Activated T-helper 17 cell treated with anti-CD3 and anti-CD28 coated beads, Interleukin-2, amount 50 U/mL, for 72 hours (primary cell): ENCODE measurements at regions not wholly inside any gene's neighbourhood (a gene's known extent, or its start where the extent isn't known, plus 50 kb on each side); places are given as distances from the start of the nearest gene placed in this dataset.

Experiments
- ATAC-seq: fragments of 150-1000 bp; cut with Tn5 transposase; replicated peaks from 2 replicates; pipeline ENCODE4 v1.10.0; 2021; ENCODE audit warnings: mild to moderate bottlenecking, moderate library complexity
- H3K27ac Mint-ChIP-seq: one replicate; pipeline ENCODE4 v1.8.0; 2022; ENCODE audit warnings: mixed read lengths
- H3K27me3 Mint-ChIP-seq: one replicate; pipeline ENCODE4 v1.8.0; 2022; ENCODE audit warnings: mixed read lengths
- H3K36me3 Mint-ChIP-seq: one replicate; pipeline ENCODE4 v1.8.0; 2022; ENCODE audit warnings: low read depth, mild to moderate bottlenecking, mixed read lengths
- H3K4me1 Mint-ChIP-seq: one replicate; pipeline ENCODE4 v1.8.0; 2022; ENCODE audit warnings: mixed read lengths
- H3K4me3 Mint-ChIP-seq: one replicate; pipeline ENCODE4 v1.8.0; 2022; ENCODE audit warnings: mild to moderate bottlenecking, mixed read lengths
- H3K9me3 Mint-ChIP-seq: one replicate; pipeline ENCODE4 v1.8.0; 2022; ENCODE audit warnings: mixed read lengths

GRCh38 chr4:117370944-117371668 is 285.7 kb upstream of the TRAM1L1 start:
- Mint-ChIP-seq H3K4me1 (no peaks in the 10 kb centered on the region), H3K36me3 (no peaks in the 10 kb centered on the region), H3K4me3 (no peak overlapping the region), H3K27me3 (no peaks in the 10 kb centered on the region), H3K27ac (no peak overlapping the region), H3K9me3 (peaks cover 8% of the 10 kb centered on the region)
- ATAC-seq, result no peak

DNA sequence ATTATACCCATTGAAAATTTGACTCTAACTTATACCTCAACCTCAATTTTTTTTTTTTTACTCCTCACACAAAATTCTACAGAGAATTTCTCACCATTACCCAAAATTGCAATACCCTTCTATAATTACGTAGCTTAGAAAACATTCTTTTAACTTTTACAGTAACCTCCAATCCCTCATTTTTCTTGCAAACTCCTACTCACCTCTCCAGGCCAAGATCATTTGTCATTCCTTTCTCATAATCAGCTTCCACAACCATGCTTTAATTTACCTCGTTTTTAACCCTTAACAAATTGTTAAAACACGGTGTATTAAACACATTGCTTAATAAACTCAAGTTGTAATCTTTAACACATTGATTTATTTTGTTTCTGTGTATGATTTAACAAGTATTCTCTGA is 289.7 kb upstream of the TRAM1L1 start:
- H3K27me3 Mint-ChIP-seq, result no peaks in the 10 kb centered on the region
- H3K36me3 Mint-ChIP-seq, result no peaks in the 10 kb centered on the region
- H3K9me3 Mint-ChIP-seq, result peaks cover 8% of the 10 kb centered on the region
- no peak for ATAC-seq
- H3K4me3 Mint-ChIP-seq, result no peak overlapping the region
- H3K4me1 Mint-ChIP-seq, result no peaks in the 10 kb centered on the region
- no peak overlapping the region for H3K27ac Mint-ChIP-seq

DNA sequence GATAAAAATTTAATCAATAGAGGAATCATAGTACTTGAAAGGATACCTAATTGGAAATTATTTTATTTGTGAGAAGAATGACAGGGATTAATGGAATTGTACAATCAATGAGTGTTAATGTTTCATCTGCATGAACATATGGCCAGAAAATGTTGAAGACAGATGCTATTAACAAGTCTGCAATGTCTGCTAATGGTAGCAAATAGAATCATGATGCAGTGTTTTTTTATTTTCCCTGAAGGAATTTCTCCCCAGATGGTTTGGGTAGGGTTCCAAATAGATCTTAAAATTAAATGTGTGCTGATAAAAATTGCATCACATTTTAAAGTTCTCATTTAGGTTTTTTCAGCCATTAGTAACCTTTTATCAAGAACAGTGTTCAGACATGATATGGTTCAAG is 291.3 kb upstream of the TRAM1L1 start:
- Mint-ChIP-seq H3K27ac (no peak overlapping the region), H3K9me3 (no peaks in the 10 kb centered on the region), H3K36me3 (no peaks in the 10 kb centered on the region), H3K27me3 (no peaks in the 10 kb centered on the region), H3K4me3 (no peak overlapping the region), H3K4me1 (no peaks in the 10 kb centered on the region)
- no peak for ATAC-seq

GRCh38 chr4:117378942-117379341 is 293.6 kb upstream of the TRAM1L1 start:
- no peaks in the 10 kb centered on the region for H3K36me3 Mint-ChIP-seq
- ATAC-seq, result no peak
- H3K27ac Mint-ChIP-seq, result no peak overlapping the region
- no peaks in the 10 kb centered on the region for H3K27me3 Mint-ChIP-seq
- no peaks in the 10 kb centered on the region for H3K4me1 Mint-ChIP-seq
- H3K9me3 Mint-ChIP-seq, result no peaks in the 10 kb centered on the region
- no peak overlapping the region for H3K4me3 Mint-ChIP-seq

- Mint-ChIP-seq H3K4me1 (no peaks in the 10 kb centered on the region), H3K9me3 (no peaks in the 10 kb centered on the region), H3K27ac (no peak overlapping the region), H3K4me3 (no peak overlapping the region), H3K36me3 (no peaks in the 10 kb centered on the region), H3K27me3 (no peaks in the 10 kb centered on the region)
- no peak for ATAC-seq
Measured at GRCh38 chr4:117383468-117383867, 298.1 kb upstream of the TRAM1L1 start.

DNA sequence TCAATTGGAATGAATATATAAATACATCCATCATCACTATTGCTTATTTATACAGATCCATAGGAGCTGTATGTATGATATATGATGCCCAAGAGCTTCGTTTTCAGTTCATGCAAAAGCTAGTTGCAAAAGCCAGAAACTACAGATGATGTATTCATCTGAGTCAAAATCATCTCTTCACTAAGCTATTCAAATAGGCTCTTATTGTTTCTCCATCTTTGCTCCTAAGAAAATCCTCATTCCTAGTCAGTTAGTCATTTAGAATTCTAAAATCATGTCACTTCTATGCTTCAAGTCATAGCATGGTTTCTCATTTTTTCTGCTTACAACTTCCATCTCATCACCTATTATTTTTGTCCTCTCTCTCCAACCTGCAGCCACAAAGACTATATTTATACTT is 300.1 kb upstream of the TRAM1L1 start:
- H3K4me1 Mint-ChIP-seq, result no peaks in the 10 kb centered on the region
- no peaks in the 10 kb centered on the region for H3K36me3 Mint-ChIP-seq
- H3K4me3 Mint-ChIP-seq, result no peak overlapping the region
- no peaks in the 10 kb centered on the region for H3K9me3 Mint-ChIP-seq
- ATAC-seq, result no peak
- H3K27me3 Mint-ChIP-seq, result no peaks in the 10 kb centered on the region
- H3K27ac Mint-ChIP-seq, result no peak overlapping the region

GRCh38 chr4:117387072-117387471 is 301.7 kb upstream of the TRAM1L1 start:
- Mint-ChIP-seq H3K36me3 (no peaks in the 10 kb centered on the region), H3K27ac (no peak overlapping the region), H3K4me1 (no peaks in the 10 kb centered on the region), H3K4me3 (no peak overlapping the region), H3K9me3 (no peaks in the 10 kb centered on the region), H3K27me3 (no peaks in the 10 kb centered on the region)
- no peak for ATAC-seq

DNA sequence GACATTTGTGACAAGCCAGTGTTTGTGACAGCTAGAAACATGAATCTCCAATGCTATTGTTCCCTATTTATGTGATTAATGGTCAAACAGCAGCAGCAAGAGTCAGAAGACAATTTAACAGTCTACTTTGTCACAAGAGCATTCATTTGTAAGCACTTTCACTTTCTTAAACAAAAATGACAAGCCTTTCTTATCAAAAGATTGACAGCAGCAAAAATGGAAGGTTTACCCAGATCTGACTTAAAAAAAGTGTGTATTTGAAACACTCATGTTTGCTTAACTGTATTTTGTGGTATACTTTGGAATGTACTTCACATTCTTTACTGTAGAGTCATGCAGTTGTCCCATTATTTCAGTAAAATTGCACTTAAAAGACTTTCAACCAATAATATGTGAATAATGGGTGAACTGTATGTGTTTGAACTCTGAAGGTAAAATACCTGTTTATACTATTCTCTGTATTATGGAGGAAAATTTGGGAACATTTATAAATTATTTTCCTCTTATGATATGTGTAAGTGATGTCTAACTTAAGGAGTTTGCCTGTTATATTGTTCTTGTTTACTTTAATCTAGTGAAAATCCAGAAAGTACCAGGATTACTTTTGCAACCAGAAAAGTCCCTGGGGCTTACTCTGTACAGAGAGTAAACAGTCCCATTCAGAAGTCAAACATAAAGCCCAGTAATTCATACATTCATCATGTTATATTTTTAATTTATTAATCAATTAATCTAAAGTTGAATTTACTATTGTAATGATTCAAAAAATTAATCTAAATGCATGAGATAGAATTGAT is 314.9 kb upstream of the TRAM1L1 start:
- no peak overlapping the region for H3K4me3 Mint-ChIP-seq
- no peaks in the 10 kb centered on the region for H3K27me3 Mint-ChIP-seq
- H3K27ac Mint-ChIP-seq, result no peak overlapping the region
- no peaks in the 10 kb centered on the region for H3K36me3 Mint-ChIP-seq
- no peaks in the 10 kb centered on the region for H3K9me3 Mint-ChIP-seq
- no peak for ATAC-seq
- no peaks in the 10 kb centered on the region for H3K4me1 Mint-ChIP-seq

- H3K4me3 Mint-ChIP-seq, result no peak overlapping the region
- no peaks in the 10 kb centered on the region for H3K9me3 Mint-ChIP-seq
- H3K27me3 Mint-ChIP-seq, result no peaks in the 10 kb centered on the region
- H3K36me3 Mint-ChIP-seq, result no peaks in the 10 kb centered on the region
- H3K4me1 Mint-ChIP-seq, result no peaks in the 10 kb centered on the region
- H3K27ac Mint-ChIP-seq, result no peak overlapping the region
- ATAC-seq, result no peak
Measured at GRCh38 chr4:117412661-117413060, 327.3 kb upstream of the TRAM1L1 start.

- Mint-ChIP-seq H3K27ac (no peak overlapping the region), H3K27me3 (no peaks in the 10 kb centered on the region)
Measured at GRCh38 chr4:117417856-117418255, 332.5 kb upstream of the TRAM1L1 start.

GRCh38 chr4:117420948-117421347 is 335.6 kb upstream of the TRAM1L1 start:
- H3K9me3 Mint-ChIP-seq, result peaks cover 4% of the 10 kb centered on the region
- H3K27ac Mint-ChIP-seq, result no peak overlapping the region
- H3K27me3 Mint-ChIP-seq, result no peaks in the 10 kb centered on the region
- no peaks in the 10 kb centered on the region for H3K4me1 Mint-ChIP-seq
- no peak for ATAC-seq
- H3K4me3 Mint-ChIP-seq, result no peak overlapping the region
- H3K36me3 Mint-ChIP-seq, result no peaks in the 10 kb centered on the region

More at GRCh38 chr4:117417856-117418255, 332.5 kb upstream of the TRAM1L1 start:
- no peak for ATAC-seq
- H3K4me3 Mint-ChIP-seq, result no peak overlapping the region
- H3K9me3 Mint-ChIP-seq, result peaks cover 4% of the 10 kb centered on the region
- H3K36me3 Mint-ChIP-seq, result no peaks in the 10 kb centered on the region
- H3K4me1 Mint-ChIP-seq, result no peaks in the 10 kb centered on the region

- no peak overlapping the region for H3K27ac Mint-ChIP-seq
- H3K9me3 Mint-ChIP-seq, result peaks cover 4% of the 10 kb centered on the region
- no peak for ATAC-seq
- no peaks in the 10 kb centered on the region for H3K4me1 Mint-ChIP-seq
- no peaks in the 10 kb centered on the region for H3K36me3 Mint-ChIP-seq
- H3K4me3 Mint-ChIP-seq, result no peak overlapping the region
- H3K27me3 Mint-ChIP-seq, result no peaks in the 10 kb centered on the region
Measured at GRCh38 chr4:117421706-117422105, 336.3 kb upstream of the TRAM1L1 start.

- H3K9me3 Mint-ChIP-seq, result peaks cover 4% of the 10 kb centered on the region
- H3K36me3 Mint-ChIP-seq, result no peaks in the 10 kb centered on the region
- H3K27me3 Mint-ChIP-seq, result no peaks in the 10 kb centered on the region
- no peak for ATAC-seq
- H3K4me3 Mint-ChIP-seq, result no peak overlapping the region
- no peaks in the 10 kb centered on the region for H3K4me1 Mint-ChIP-seq
- H3K27ac Mint-ChIP-seq, result no peak overlapping the region
Measured at GRCh38 chr4:117422297-117422696, 336.9 kb upstream of the TRAM1L1 start.

DNA sequence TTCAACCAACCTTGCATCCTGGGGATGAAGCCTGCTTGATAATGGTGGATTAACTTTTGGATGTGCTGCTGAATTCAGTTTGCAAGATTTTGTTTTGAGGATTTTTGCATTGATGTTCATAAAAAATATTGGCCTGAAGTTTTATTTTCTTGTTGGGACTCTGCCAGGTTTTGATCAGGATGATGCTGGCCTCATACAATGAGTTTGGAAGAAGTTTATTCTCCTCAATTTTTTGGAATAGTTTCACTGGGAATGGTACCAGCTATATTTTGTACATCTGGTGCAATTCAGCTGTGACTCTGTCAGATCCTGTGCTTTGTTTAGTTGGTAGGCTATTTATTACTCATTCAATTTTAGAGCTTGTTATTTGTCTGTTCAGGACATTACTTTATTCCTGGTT is 340.3 kb upstream of the TRAM1L1 start:
- H3K4me1 Mint-ChIP-seq, result no peaks in the 10 kb centered on the region
- H3K36me3 Mint-ChIP-seq, result no peaks in the 10 kb centered on the region
- H3K27me3 Mint-ChIP-seq, result no peaks in the 10 kb centered on the region
- no peak for ATAC-seq
- H3K27ac Mint-ChIP-seq, result no peak overlapping the region
- H3K4me3 Mint-ChIP-seq, result no peak overlapping the region
- no peaks in the 10 kb centered on the region for H3K9me3 Mint-ChIP-seq

DNA sequence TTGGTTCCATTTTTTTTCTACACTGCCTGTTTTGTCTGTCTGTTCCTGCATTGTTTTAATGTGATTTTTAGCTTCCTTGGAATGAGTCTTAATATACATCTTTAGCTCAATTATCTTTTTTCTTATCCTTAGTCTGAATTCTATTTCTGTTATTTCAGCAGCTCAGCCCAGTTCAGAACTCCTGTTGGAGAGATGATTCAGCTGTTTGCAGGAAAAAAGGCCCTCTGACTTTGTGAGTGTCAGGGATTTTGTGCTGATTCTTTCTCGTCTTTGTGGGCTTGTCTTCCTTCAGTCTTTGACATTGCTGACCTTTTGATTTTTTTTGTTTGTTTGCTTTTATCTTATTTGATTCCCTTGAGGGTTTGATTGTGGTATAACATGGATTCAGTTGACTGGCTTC is 343.2 kb upstream of the TRAM1L1 start:
- Mint-ChIP-seq H3K4me3 (no peak overlapping the region), H3K27me3 (no peaks in the 10 kb centered on the region), H3K27ac (no peak overlapping the region), H3K9me3 (no peaks in the 10 kb centered on the region), H3K36me3 (no peaks in the 10 kb centered on the region), H3K4me1 (no peaks in the 10 kb centered on the region)
- no peak for ATAC-seq
